Keratinocyte (primary cell): ENCODE measurements at regions not wholly inside any gene's neighbourhood (a gene's known extent, or its start where the extent isn't known, plus 50 kb on each side); places are given as distances from the start of the nearest gene placed in this dataset.

Experiments
- DNase-seq: peaks from one replicate; pipeline ENCODE4 v3.0.0-alpha.2; 2011; ENCODE audit warnings: low read depth, missing footprints, low spot score
- FAIRE-seq: peaks from 2 replicates; lab custom pipeline; 2011; peaks lifted over from hg19 to GRCh38; lab: Jason Lieb, UNC
- H2AFZ ChIP-seq: 2 replicates; pipeline ENCODE4 v1.6.0; 2012; ENCODE audit warnings: low read length, control low read depth, inconsistent platforms; ENCODE audit not compliant: control insufficient read depth
- H3K27ac ChIP-seq: 2 replicates; pipeline ENCODE4 v1.5.1; 2011; ENCODE audit warnings: low read length; ENCODE audit not compliant: control insufficient read depth, insufficient read depth
- H3K27me3 ChIP-seq: 3 replicates; pipeline ENCODE4 v1.6.0; 2011; ENCODE audit warnings: low read length; ENCODE audit not compliant: control insufficient read depth, insufficient read depth; ENCODE audit errors: extremely low read depth
- H3K36me3 ChIP-seq, 2 experiments: 2 replicates in 1 of 2; 3 replicates in 1 of 2; pipeline ENCODE4 v1.5.1; 2011; ENCODE audit warnings: low read length in 2 of 2, mild to moderate bottlenecking in 1 of 2; ENCODE audit not compliant: control insufficient read depth in 2 of 2, insufficient read depth in 2 of 2; ENCODE audit errors: extremely low read depth in 1 of 2
- H3K4me1 ChIP-seq: 3 replicates; pipeline ENCODE4 v1.5.1; 2011; ENCODE audit warnings: low read length; ENCODE audit not compliant: control insufficient read depth, insufficient read depth; ENCODE audit errors: extremely low read depth
- H3K4me2 ChIP-seq: 3 replicates; pipeline ENCODE4 v1.6.0; 2011; ENCODE audit warnings: low read depth, low read length; ENCODE audit not compliant: control insufficient read depth, insufficient read depth; ENCODE audit errors: extremely low read depth
- H3K4me3 ChIP-seq, 3 experiments: fragments of 200-600 bp in 1 of 3; sonication (generic) in 1 of 3; 2 replicates in 2 of 3; 3 replicates in 1 of 3; pipeline ENCODE4 v1.5.1; 2011 to 2016; ENCODE audit warnings: low read length in 3 of 3, mild to moderate bottlenecking in 3 of 3, control low read depth in 2 of 3, inconsistent platforms in 1 of 3, low read depth in 1 of 3, mixed read lengths in 1 of 3, mixed run types in 1 of 3, moderate library complexity in 1 of 3; ENCODE audit not compliant: control insufficient read depth in 2 of 3, insufficient read depth in 2 of 3; ENCODE audit errors: extremely low read depth in 1 of 3
- H3K79me2 ChIP-seq: 2 replicates; pipeline ENCODE4 v1.6.0; 2012; ENCODE audit warnings: low read length; ENCODE audit not compliant: control insufficient read depth, insufficient read depth
- H3K9ac ChIP-seq: 3 replicates; pipeline ENCODE4 v1.6.0; 2011; ENCODE audit warnings: low read length; ENCODE audit not compliant: control insufficient read depth, insufficient read depth; ENCODE audit errors: extremely low read depth
- H3K9me1 ChIP-seq: 3 replicates; pipeline ENCODE4 v1.6.0; 2011; ENCODE audit warnings: low read length; ENCODE audit not compliant: control insufficient read depth, insufficient read depth; ENCODE audit errors: extremely low read depth
- H3K9me3 ChIP-seq: 2 replicates; pipeline ENCODE4 v1.5.1; 2012; ENCODE audit warnings: low read depth, low read length; ENCODE audit not compliant: control insufficient read depth
- H4K20me1 ChIP-seq: 3 replicates; pipeline ENCODE4 v1.6.0; 2011; ENCODE audit warnings: low read length; ENCODE audit not compliant: control insufficient read depth, insufficient read depth; ENCODE audit errors: extremely low read depth
- CTCF ChIP-seq, 3 experiments: IDR thresholded peaks in 1 of 3; conservative IDR thresholded peaks in 1 of 3; optimal IDR thresholded peaks in 1 of 3; 2 replicates in 2 of 3; 3 replicates in 1 of 3; pipeline versions ENCODE3 to v1.5.1; 2011; ENCODE audit warnings: low read length in 3 of 3, mild to moderate bottlenecking in 3 of 3, moderate library complexity in 2 of 3, control low read depth in 1 of 3, inconsistent platforms in 1 of 3; ENCODE audit not compliant: insufficient read depth in 2 of 3; ENCODE audit errors: extremely low read depth in 1 of 3
- EZH2 ChIP-seq: IDR thresholded peaks from one replicate; pipeline ENCODE4 v1.6.1; 2012; ENCODE audit warnings: inconsistent platforms, mild to moderate bottlenecking, low read length, moderate library complexity
- dilution Hi-C: fragments of 300-500 bp; cut with MboI; formaldehyde crosslinking; loops from one replicate; pipeline ENCODE4 v1.7.0; 2020; ENCODE audit warnings: low sequenced_read_pairs; ENCODE audit not compliant: extremely low pct_ligation_motif_present

DNA sequence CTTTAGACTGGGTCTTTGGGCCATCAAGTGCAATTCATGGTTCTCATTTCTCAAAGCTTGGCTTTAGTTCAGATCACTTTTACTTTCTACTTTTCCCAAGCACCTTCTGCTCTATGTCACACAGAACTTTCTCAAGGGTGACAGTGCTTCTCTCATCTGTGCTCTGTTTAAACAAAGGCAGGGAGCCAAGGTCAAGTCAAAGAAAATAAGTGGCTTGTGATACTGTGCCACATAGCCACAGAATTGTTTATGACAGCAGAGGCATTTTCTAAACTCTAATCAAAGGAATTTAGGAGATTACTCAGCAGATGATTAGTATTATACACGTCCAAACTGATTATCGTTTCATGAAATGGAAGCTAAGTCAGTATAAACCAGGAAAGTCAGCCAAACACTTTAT, 348.0 kb downstream of the HDGFL1 start:
- Histone ChIP-seq H3K9me3 (no peaks in the 10 kb centered on the region), H3K9me1 (no peaks in the 10 kb centered on the region), H3K4me1 (no peaks in the 10 kb centered on the region), H3K4me3 (no peak overlapping the region), H3K27ac (no peak overlapping the region), H3K27me3 (no peaks in the 10 kb centered on the region), H2AFZ (no peak overlapping the region), H3K36me3 (no peaks in the 10 kb centered on the region), H3K79me2 (no peaks in the 10 kb centered on the region), H3K4me2 (no peak overlapping the region), H4K20me1 (no peaks in the 10 kb centered on the region), H3K9ac (no peak overlapping the region)
- no peak for DNase-seq
- FAIRE-seq, result no peak
- dilution Hi-C loops, result no loop called here
- TF ChIP-seq CTCF (optimal IDR thresholded peaks at IDR 0.05 in 1 of 3, IDR thresholded peaks at IDR 0.05 in 1 of 3, conservative IDR thresholded peaks at IDR 0.05 in 1 of 3; ENCODE audit: extremely low read depth in 1 of 3, insufficient read depth in 2 of 3, low read length in 3 of 3) (no peak), EZH2 (no peak)

DNA sequence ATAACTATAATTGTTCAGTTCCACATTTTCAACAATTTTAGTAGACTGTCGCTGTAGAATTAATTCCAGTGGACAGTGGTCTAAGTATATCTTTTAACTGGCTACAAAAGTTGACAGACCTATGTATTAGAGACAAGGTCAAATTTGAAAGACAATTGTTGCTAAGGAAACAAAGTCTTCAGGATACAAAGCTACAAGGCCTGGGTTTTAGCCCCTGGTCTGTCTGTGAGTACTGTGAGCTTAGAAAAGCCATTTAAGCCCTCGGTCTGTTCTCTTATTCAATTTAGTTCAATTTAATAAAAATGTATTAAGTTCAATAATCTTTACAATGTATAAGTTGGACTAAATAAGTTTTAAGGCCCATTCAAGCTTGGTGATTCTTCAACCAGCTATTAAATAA, 352.5 kb downstream of the HDGFL1 start:
- no peak for FAIRE-seq
- no peak overlapping the region for H3K4me3 ChIP-seq
- no peaks in the 10 kb centered on the region for H4K20me1 ChIP-seq
- H3K4me2 ChIP-seq, result no peak overlapping the region
- H3K9me3 ChIP-seq, result no peaks in the 10 kb centered on the region
- H3K27ac ChIP-seq, result no peak overlapping the region
- H3K9ac ChIP-seq, result no peak overlapping the region
- no peaks in the 10 kb centered on the region for H3K79me2 ChIP-seq
- no peaks in the 10 kb centered on the region for H3K9me1 ChIP-seq
- dilution Hi-C loops, result no loop called here
- no peaks in the 10 kb centered on the region for H3K4me1 ChIP-seq
- DNase-seq, result no peak
- no peaks in the 10 kb centered on the region for H3K27me3 ChIP-seq
- no peaks in the 10 kb centered on the region for H3K36me3 ChIP-seq
- TF ChIP-seq EZH2, result no peak
- TF ChIP-seq CTCF (optimal IDR thresholded peaks at IDR 0.05 in 1 of 3, IDR thresholded peaks at IDR 0.05 in 1 of 3, conservative IDR thresholded peaks at IDR 0.05 in 1 of 3; ENCODE audit: extremely low read depth in 1 of 3, insufficient read depth in 2 of 3, low read length in 3 of 3), result no peak
- H2AFZ ChIP-seq, result no peak overlapping the region
